SK-MEL-5 (cell line): ENCODE measurements at regions not wholly inside any gene's neighbourhood (a gene's known extent, or its start where the extent isn't known, plus 50 kb on each side); places are given as distances from the start of the nearest gene placed in this dataset.
"Not testable (repeated sequence)": the region's sequence is repeated elsewhere in the genome, so short reads cannot be mapped to it uniquely, and the experiment has no call there.

Experiments used
- DNase-seq: peaks from one replicate; pipeline ENCODE4 v3.0.0-alpha.2; 2016; ENCODE audit warnings: low read depth, low spot score
- in situ Hi-C: cut with HindIII; loops from 2 replicates; pipeline ENCODE4 v1.10.0; 2016; ENCODE audit warnings: low sequenced_read_pairs, high pct_unique_total_duplicates, low pct_unique_long_range_greater_than_20kb

GRCh38 chr5:56426693-56427092 is 193.6 kb upstream of the ANKRD55 start:
- DNase-seq = no peak
- in situ Hi-C loops = no loop called here

- in situ Hi-C loops = no loop called here
Observed at GRCh38 chr5:56422076-56422762, 189.1 kb upstream of the ANKRD55 start.

GRCh38 chr5:56421246-56422075 is 188.3 kb upstream of the ANKRD55 start:
- in situ Hi-C loops = no loop called here
- DNase-seq = no peak

More at GRCh38 chr5:56422076-56422762, 189.1 kb upstream of the ANKRD55 start:
- no peak for DNase-seq

- in situ Hi-C loops = no loop called here
- DNase-seq = no peak
Observed at GRCh38 chr5:56420323-56420722, 187.2 kb upstream of the ANKRD55 start.

GRCh38 chr5:56419667-56420066 is 186.5 kb upstream of the ANKRD55 start:
- in situ Hi-C loops = no loop called here
- DNase-seq = no peak

GRCh38 chr5:56415356-56415765 is 182.2 kb upstream of the ANKRD55 start:
- in situ Hi-C loops = no loop called here
- peak; percentile 20 for DNase-seq

- no peak for DNase-seq
- in situ Hi-C loops = no loop called here
Observed at GRCh38 chr5:56414066-56414465, 180.9 kb upstream of the ANKRD55 start.

- no peak for DNase-seq
- in situ Hi-C loops = no loop called here
Observed at GRCh38 chr5:56413546-56413945, 180.4 kb upstream of the ANKRD55 start.

DNA sequence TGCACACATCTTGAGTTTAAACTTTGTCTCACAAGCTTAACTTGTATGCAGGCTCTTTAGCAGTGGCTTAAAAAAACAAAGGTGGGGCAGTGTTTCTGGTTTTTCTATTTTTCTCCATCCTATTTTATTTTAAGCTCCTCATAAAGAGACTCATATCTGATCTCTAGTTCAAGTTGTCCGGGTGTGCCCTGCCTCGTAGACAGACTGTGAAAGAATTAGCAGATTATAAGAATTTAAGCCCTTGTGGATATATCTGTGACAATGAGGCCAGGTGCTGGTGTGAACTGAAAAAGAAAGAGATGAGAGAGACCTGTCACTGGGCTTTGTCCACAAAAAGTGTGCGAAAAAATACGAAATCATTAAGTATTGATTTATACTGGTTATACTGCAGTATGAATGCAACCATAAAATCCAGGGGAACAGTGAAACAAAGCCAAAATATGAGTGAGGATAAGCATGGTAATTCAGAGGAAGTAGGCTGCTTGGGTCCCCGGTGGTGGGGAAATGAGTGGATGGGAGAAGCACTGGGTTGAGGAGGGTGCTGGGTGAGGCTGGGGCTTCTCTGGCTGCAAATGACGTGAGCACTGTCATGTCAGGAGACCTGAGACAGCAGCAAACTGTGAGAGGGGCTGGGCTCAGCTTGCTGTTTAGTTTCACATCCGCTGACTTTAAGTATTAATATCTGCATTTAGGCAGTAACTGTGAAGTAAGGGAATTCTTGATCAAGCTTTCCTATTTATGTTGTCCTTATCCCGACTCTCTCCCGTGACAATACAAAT is 179.7 kb upstream of the ANKRD55 start:
- in situ Hi-C loops = no loop called here
- DNase-seq = peak; percentile 28

- no peak for DNase-seq
- in situ Hi-C loops = no loop called here
Observed at GRCh38 chr5:56410696-56411095, 177.6 kb upstream of the ANKRD55 start.

DNA sequence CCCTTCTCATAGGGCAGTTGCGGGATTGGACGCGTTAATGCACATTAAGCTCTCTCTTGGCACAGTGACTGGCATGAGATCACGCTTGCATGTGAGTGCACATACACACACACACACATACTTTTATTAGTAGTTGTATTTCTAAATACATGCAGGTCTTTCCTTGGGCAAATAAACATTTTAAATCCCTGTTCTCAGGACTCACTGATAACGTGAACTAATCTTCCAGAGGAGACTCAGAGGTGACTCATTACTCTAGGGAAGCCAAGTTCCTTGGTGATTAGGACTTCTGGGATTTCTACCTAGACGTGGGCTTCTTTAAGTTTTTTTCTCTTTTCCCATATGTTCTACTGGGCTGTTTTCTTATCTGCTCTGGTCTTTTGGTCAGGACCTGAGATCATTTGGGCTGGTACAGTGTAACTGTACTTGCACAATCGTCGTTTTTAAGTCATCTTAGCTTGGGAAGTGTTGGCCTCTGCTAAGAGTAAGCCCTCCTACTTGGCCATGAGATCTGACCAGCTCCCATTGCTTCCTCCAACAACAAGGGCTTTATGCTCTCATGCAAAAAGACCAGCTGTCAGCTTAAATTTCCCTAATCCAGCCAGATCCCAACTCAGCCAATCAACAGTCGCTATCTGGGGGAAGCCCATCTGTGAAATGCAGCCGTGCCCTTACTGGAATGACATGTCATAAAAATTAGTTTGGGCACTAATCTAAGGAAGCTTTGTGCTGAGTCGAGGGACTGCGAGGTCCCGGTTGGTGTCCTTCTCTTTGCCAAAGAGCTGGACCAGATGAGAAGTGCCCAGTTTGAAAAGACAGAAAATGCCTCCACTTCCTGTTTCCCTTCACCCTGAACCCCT is 176.4 kb upstream of the ANKRD55 start:
- peak; percentile 60 for DNase-seq
- in situ Hi-C loops = no loop called here

DNA sequence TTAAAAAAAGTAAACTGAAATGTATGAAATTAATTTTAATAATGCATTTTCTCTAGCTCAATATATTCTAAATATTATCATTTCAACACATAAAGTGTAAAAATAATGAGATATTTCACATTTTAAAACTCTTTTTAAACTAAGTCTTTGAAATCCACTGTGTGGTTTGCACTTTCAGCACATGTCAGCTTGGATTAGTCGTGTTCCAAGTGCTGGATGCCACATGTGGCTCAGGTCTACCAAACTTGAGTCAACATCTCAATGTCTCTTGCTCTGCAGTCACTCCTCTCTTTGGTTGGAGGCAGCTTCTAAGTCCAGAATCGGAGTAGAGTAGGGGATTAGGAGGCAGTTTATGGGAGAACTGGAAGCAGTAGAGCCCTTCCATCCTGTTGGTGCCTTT is 173.7 kb upstream of the ANKRD55 start:
- DNase-seq = no peak
- in situ Hi-C loops = no loop called here

DNA sequence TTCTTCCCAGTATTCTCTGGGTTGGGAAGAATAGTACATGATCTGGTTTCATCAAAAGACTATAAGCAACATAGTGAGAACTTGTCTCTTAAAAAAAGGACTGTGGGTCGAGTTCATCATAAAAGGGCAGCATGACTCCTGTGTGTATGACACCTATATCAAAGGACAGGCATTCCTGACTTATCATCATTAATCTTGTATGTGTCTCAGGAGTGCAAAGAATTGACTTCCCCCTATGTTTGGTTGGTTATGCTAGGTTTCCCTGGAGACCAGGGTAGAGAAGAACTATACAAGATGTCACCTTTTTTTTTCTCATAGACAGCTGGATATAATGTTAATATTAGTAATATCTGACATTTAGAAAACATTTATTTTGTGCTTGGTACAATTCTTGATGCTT is 173.1 kb upstream of the ANKRD55 start:
- DNase-seq = no peak
- in situ Hi-C loops = no loop called here

GRCh38 chr5:56405116-56405908 is 172.2 kb upstream of the ANKRD55 start:
- DNase-seq = no peak
- in situ Hi-C loops = no loop called here

GRCh38 chr5:56402266-56403220 is 169.4 kb upstream of the ANKRD55 start:
- DNase-seq = peak; percentile 92
- in situ Hi-C loops = no loop called here

- DNase-seq, in situ Hi-C loops: not testable (repeated sequence)
Observed at GRCh38 chr5:56397796-56398195, 164.7 kb upstream of the ANKRD55 start.
